ENCODE measurements at regions not wholly inside any gene's neighbourhood (a gene's known extent, or its start where the extent isn't known, plus 50 kb on each side); places are given as distances from the start of the nearest gene placed in this dataset.

- DNase-seq (ENCODE audit: low spot score in 2 of 2): no peak
- 70 to 76% methylated on average over 3 of the region's 3 CpGs for WGBS, 2 donors
- intact Hi-C loops (cut with DNase I; ENCODE audit: low total_unique reads): no loop called here
Observed at GRCh38 chr20:11445161-11445560, 472.5 kb upstream of the BTBD3 start.

GRCh38 chr20:11445891-11446290 is 471.8 kb upstream of the BTBD3 start:
- TF ChIP-seq CTCF (IDR thresholded peaks at IDR 0.05) (no peak), POLR2A (IDR thresholded peaks at IDR 0.05) (no peak)
- intact Hi-C loops (cut with DNase I; ENCODE audit: low total_unique reads): no loop called here
- no peak overlapping the region for H3K4me3 ChIP-seq (ENCODE audit: low read depth, poor library complexity, severe bottlenecking)
- DNase-seq (ENCODE audit: low spot score in 2 of 2): no peak

More at GRCh38 chr20:11445161-11445560, 472.5 kb upstream of the BTBD3 start:
- TF ChIP-seq CTCF (IDR thresholded peaks at IDR 0.05) (no peak), POLR2A (IDR thresholded peaks at IDR 0.05) (no peak)
- no peak overlapping the region for H3K4me3 ChIP-seq (ENCODE audit: low read depth, poor library complexity, severe bottlenecking)

- intact Hi-C loops (cut with DNase I; ENCODE audit: low total_unique reads): no loop called here
- DNase-seq (ENCODE audit: low spot score in 2 of 2): no peak
- TF ChIP-seq POLR2A (IDR thresholded peaks at IDR 0.05) (no peak), CTCF (IDR thresholded peaks at IDR 0.05) (no peak)
- H3K4me3 ChIP-seq (ENCODE audit: low read depth, poor library complexity, severe bottlenecking): no peak overlapping the region
- 39 to 45% methylated on average over 5 of the region's 5 CpGs for WGBS, 2 donors
Observed at GRCh38 chr20:11447371-11448100, 470.2 kb upstream of the BTBD3 start.

- DNase-seq (ENCODE audit: low spot score in 2 of 2): no peak
- no peak for TF ChIP-seq CTCF (IDR thresholded peaks at IDR 0.05)
- TF ChIP-seq POLR2A (IDR thresholded peaks at IDR 0.05): no peak
- WGBS, 2 donors: 92 to 94% methylated on average over 4 of the region's 4 CpGs
- H3K4me3 ChIP-seq (ENCODE audit: low read depth, poor library complexity, severe bottlenecking): no peak overlapping the region
- intact Hi-C loops (cut with DNase I; ENCODE audit: low total_unique reads): no loop called here
Observed at GRCh38 chr20:11448554-11448953, 469.1 kb upstream of the BTBD3 start.

- WGBS, 2 donors: 13 to 20% methylated on average over 7 of the region's 7 CpGs
- intact Hi-C loops (cut with DNase I; ENCODE audit: low total_unique reads): no loop called here
- no peak for DNase-seq (ENCODE audit: low spot score in 2 of 2)
- H3K4me3 ChIP-seq (ENCODE audit: low read depth, poor library complexity, severe bottlenecking): no peak overlapping the region
- TF ChIP-seq CTCF (IDR thresholded peaks at IDR 0.05) (no peak), POLR2A (IDR thresholded peaks at IDR 0.05) (no peak)
Observed at GRCh38 chr20:11451793-11452291, 465.9 kb upstream of the BTBD3 start.

GRCh38 chr20:11452326-11452725 is 465.4 kb upstream of the BTBD3 start:
- H3K4me3 ChIP-seq (ENCODE audit: low read depth, poor library complexity, severe bottlenecking): no peak overlapping the region
- no peak for TF ChIP-seq POLR2A (IDR thresholded peaks at IDR 0.05)
- TF ChIP-seq CTCF (IDR thresholded peaks at IDR 0.05): no peak
- DNase-seq (ENCODE audit: low spot score in 2 of 2): no peak
- intact Hi-C loops (cut with DNase I; ENCODE audit: low total_unique reads): no loop called here
- WGBS, 2 donors: 36 to 58% methylated on average over 6 of the region's 6 CpGs

All from lower leg skin (tissue), 4 donors.